DMS79 treated with DMSO at 0.1 percent for 48 hours (cell line): ENCODE measurements at regions not wholly inside any gene's neighbourhood (a gene's known extent, or its start where the extent isn't known, plus 50 kb on each side); places are given as distances from the start of the nearest gene placed in this dataset.

Experiments
- DNase-seq: peaks from one replicate; lab custom pipeline; 2025; lab: John Stamatoyannopoulos, UW

DNA sequence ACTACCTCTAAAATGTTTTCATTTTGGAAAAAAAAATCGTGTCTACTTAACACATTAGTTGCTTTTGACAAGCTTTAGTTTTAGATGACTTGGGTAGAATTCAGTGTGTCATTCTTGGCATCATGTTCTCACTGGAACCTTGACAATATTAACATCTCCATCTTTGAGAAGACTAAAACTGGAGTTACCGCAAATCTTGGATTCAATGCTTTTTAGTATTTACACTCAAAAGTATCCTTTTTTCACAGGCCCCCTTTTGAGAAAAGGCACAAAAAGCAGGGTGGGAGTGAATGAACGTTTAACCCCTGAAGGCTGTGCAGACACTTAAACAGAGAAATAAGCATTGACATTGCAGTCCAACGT lies 549.1 kb downstream of the CSNK1G3 start:
- DNase-seq, result no peak

DNA sequence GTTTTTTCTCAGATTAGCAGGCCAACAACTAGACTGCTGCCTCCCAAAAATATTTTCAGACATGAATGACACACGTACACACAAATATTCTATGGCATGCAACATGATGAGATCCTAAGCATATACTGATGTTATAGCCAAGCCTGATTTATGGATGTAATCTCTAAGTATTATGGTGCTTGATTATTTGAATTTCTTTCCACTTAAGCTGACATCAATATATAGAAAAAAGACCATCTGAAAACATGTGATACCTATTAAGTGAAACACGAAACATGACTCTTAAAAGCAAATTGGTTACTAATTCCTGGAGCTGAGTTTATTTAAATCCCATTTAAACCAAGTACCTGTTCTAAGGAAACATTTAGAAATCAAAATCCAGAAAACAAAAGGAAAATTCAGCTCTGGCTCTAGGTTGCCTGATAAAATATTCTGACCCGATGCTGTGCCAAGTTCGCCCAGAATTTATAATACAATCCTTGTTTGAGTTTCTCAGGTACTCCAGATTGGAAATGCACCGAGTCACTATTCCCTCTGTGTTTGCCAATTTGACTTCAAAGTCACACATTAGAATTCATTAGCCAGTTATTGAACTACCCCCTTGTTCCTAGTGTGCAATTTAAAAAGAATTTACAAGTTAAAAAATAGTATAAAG lies 548.6 kb downstream of the CSNK1G3 start:
- peak; percentile 39 for DNase-seq

DNA sequence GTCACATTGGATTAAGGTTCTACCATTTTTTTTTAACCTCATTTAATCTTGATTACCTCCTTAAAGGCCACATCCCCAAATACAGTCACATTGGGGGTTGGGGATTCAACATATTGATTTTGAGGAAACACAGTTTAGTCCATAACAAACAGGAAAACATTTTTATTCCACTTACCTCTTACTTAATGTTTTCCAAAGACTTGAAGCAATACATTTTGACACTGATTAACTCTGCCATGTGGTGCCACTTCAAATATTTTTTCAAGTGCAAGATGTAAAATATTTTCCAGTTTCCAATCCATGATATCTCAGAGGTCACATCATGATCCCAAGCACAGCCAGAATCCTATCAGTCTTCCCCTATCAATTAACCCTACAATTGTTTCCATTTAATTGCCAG lies 548.0 kb downstream of the CSNK1G3 start:
- no peak for DNase-seq

DNA sequence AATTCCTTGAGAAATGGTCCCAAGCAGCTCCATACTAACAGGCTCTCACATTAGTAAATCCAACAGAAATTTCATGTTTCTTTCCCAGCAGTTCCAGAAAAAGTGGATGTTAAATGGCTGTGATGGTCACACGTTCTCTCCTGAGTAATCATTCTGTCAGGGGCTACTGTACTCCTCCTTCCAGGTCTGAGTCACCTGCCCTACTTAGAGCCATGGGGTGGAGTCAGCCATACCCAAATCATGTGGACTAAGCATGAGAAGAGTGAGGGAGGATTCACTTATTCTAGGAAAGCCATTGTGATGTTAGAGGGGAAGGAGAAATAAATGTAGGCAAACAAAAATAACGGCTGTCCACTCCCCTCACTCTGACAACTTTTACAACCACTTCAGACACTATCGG lies 547.2 kb downstream of the CSNK1G3 start:
- no peak for DNase-seq

DNA sequence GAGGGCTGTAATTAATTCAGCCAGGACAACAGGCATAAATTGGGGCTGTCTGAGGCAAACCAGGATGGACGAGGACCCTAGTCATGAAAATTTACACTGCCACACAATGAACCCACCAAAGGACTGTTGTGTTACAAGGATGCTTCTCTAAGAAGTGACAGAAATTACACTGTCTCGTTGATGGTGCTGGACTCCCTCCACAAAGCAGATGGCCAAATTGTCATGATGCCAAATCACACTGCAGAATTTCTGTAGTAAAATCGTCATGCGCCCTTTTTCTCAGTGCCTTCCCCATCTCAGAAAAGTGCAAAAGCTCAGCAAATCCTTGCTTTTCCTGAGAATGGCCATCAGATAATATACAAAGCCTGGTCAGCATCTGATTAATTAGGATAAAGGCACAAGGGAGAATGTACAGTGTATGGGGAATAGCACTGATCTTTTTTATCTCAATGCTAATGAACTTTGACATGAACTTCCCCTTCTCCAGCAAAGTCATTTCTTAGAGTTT lies 545.8 kb downstream of the CSNK1G3 start:
- DNase-seq, result no peak

DNA sequence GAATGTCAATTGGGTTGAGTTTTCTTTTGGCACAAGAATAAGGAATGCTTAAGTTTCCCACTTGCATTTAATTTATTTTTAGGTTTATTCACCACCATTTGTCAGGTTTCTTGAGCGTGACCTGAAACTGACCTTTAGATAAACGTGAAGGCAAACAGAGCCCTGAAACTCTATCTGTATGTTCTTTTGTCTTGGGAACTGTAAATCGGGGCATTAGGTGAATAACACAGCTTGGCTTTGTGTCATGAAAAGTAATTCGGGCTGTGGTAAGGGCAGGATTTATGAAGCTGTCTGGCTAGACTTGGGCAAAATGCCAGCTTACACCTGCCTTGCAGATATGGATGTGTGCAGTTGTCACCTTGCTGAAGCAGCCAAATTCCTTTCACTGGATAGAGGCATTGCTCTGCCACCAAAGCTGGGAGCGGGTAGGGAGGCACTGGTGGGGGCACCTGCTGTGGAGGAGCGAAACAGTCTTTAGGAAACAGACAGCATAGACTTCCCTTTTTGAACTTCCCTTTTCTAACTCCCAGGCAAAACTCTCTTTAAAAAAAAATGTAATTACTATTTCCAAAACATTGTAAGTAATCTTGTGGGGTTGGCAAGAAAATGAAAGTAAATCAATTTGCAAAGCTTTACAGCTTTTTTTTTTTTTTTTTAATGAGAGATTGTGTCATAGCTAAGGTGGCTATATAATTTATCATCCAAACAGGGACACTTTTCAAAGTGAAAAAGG lies 545.2 kb downstream of the CSNK1G3 start:
- DNase-seq, result peak; percentile 87

DNA sequence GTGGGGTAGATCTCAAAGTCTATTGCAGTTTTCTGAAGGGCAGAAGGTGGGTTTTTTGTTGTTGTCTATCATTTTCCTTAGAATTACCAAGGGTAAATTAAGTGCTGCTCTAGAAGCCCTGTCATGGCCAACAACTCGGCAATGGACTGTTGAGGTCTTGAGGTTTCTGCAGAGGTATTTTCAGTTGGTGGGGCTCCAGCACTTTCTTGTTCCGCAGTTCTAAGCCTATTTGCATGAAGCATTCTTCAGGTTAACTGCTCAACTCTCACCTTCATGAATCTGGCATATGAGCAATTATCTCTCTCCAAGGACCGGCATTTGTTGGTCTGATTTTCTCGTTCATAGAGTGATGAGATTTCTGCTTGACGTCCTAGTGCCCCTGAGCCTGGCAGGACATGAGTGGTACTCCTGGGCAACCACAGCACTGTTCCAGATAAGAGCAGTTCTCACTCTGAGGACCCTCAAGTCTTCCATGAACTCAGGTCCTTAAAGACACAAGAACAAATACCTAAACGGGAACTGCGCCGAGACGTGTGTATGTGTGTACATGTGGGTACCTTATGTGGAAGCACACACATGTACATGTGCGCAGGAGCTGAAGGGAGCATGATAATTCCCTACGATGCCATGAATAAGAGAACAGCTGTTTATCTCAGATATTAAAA lies 544.5 kb downstream of the CSNK1G3 start:
- DNase-seq, result peak; percentile 87

DNA sequence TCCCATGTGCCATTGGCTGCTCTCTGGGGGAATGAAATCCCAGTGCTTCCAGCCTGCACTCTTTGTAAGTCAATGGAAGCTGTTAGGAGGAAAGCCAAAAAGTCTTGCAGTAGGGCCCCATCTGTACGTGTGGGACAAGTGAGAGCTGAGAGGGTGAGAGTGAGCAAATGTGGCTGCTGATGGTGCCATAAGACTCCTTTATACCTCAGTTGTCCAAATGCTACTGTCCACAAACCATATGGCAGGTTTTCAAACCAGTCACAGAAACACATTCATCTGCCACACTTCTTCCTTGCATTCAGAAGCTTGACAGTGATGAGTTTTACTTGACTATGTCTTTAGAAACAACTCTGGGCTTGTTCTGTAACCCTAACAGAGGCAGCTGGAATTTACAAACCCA lies 543.8 kb downstream of the CSNK1G3 start:
- no peak for DNase-seq

DNA sequence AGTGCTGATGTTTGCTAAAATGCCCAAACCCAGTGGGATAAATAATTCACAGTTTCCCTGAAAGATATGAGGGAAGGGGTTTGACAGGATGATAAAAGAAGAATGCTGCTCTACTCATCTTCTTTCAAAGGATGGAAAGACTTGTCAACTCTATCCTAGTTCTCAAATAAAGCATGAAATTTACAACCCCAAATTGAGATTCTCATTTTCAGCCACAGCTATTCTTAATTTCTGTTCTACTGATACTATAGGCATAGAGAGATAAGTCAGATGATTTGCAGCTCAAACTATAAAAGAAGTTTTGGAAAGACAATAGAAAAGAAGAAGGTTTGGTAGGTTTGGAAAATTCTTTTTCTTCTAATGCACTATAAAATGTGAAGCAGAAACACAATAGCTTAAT lies 542.6 kb downstream of the CSNK1G3 start:
- no peak for DNase-seq

DNA sequence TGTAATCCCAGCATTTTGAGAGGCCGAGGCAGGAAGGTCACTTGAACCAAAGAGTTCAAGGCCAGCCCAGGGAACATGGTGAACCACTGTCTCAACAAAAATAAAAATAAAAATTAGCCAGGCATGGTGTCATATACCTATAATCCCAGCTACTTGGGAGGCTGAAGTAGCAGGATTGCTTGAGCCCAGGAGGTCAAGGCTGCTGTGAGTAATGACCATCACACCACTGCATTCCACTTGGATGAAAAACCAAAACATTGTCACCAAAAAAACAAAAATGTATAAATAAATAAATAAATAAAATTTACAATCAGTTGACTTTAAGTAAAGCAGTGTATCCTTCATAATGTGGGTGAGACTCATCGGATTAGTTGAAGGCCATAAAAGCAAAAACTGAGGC lies 541.4 kb downstream of the CSNK1G3 start:
- DNase-seq, result no peak

DNA sequence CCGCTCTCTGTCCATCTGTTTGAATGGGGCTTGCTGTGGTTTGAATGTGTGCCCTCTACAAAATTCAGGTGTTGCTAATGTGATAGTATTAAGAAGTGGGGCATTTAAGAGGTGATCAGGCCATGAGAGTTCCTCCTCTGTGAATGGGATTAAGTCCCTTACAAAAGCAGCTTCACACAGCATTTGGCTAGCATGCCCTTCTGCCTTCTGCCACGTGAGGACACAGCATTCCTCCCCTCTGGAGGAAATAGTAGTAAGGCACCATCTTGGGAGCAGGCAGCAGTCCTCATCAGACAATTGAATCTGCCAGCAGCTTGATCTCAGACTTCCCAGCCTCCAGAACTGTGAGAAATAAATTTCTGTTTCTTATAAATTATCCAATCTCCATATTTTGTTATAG lies 540.2 kb downstream of the CSNK1G3 start:
- no peak for DNase-seq

DNA sequence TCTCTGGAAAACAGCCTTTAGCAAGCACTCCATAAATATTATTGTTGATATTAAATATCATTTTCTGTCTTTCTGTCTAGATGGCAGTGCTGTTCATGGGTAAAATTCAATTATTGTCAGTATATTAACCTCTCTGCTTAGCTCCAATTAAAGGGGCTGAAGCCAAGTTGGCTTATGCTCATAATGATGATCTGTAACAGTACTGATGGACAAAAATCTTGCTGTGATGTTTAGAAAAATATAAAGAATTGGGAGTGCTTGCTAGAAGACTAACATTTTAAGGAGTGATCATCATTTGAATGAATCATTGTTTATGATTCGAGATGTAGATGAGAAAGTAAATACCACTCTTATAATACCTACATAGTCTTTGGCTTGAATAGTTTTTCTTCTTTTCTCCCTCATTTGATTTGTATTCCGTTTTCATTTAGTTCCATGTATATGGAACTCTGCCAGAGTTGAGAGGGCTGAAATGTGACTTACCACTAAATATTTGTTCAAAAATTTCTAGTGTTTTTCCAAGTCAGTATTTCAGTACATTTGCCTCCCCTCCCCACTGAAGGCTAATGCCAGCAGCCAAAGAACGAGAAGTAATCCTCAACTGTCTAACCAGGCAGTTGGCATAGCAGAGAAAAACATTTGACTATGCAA lies 538.3 kb downstream of the CSNK1G3 start:
- DNase-seq, result no peak

DNA sequence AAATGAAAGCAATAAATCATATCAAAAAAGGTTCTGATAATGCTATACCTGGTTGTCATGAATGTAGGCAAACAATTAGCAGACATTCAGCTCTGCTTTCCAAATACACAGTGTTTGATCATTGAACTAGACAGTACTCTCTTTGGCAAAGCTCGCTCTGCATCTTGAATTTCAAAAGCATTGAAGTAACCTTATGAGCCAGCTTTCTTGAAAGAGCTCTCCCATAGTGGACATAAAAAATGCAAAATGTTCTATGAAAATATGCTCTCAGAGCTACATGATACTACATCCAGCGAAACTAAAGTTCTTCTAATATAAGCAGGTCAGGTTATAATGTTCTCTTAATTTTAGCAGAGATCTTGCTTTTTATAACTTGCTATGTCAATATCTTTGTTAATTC lies 533.4 kb downstream of the CSNK1G3 start:
- DNase-seq, result no peak

DNA sequence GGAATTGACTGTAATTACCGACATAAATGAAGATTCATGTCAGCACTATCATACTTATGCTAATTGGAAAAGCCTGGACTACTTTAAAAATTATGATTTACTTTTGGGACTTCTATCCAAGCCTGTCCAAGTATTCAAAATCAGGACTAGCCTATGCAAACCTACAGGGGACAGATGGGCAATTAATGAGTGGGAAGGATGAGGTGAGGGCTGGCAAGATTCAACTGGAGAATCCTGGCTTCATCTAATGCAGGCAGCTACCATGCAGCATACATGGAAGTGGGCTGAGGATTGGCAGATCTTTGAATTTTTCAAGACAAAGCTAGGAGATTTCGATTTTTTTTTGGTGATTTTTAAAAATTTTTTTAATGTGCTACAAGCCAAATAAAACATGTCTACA lies 532.6 kb downstream of the CSNK1G3 start:
- no peak for DNase-seq

DNA sequence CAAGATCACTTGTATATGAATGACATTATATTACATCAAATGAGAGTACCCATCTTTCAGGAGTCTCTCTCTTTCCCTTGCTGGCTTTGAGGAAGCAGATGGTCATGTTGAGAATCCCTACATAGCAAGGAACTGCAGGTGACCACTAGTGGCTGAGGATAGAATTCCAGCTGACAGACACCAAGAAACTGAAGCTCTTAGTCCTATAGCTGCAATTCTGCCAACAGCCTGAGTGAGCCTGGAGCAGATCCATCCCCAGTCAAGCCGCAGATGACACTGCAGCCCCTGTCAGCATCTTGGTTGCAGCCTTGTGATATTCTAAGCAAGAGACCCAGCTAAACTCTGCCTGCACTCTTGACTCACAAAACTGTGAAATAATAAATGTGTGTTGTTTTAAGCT lies 531.5 kb downstream of the CSNK1G3 start:
- no peak for DNase-seq

DNA sequence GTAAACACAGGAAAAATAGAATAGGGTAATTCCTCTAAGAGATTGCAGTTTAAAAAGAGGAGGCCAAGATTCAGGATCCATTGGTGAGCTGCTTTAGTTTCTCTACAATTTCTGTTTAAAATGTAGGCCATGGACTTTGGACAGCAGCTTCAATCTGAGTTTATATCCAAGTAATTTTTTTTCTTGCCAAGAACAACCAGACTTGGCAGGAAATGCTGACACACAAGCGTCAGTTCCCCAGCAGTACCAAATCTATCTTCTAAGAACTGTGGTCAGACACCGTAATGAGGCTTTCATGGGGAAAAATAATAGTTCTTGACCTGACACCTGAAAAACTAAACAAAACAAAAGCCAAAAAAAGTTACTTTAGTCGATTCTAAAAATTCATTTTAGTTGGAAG lies 528.8 kb downstream of the CSNK1G3 start:
- no peak for DNase-seq

DNA sequence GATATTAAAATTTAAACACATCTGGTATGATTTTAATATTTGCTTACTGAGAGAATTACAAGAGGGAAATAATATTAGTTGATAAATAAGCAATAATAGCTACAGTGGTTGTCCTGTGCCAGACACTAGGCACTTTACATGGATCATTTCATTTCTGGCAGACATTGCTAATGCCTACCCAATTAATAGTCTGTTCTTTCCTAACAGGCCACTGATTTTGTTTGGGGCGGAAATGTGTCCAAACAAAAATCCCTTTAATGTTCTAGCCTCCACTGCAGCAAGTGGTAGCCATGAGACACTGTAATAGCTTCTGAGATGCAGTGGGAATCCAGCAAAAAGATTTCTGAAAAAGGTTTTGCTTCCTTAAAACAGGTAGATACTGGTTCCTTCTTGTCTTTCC lies 527.4 kb downstream of the CSNK1G3 start:
- DNase-seq, result peak; percentile 24

DNA sequence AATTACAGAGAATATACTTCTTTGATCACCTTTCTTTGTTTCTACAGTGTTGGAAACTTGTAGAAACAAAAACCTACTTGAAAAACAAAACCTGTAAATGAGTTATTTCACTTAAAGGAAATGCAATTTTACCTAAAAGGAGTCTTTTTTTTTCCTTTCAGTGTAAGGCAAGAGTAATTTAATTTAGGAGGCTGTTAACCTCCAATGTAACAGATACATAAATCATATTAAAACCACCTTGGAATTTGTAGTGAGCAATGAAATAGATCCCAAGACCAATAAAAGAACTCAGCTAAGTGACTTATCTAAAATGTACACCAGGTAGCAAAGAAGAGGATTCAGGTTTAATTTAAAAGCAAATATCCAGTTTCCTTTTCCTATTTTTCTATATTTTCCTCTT lies 524.8 kb downstream of the CSNK1G3 start:
- no peak for DNase-seq

DNA sequence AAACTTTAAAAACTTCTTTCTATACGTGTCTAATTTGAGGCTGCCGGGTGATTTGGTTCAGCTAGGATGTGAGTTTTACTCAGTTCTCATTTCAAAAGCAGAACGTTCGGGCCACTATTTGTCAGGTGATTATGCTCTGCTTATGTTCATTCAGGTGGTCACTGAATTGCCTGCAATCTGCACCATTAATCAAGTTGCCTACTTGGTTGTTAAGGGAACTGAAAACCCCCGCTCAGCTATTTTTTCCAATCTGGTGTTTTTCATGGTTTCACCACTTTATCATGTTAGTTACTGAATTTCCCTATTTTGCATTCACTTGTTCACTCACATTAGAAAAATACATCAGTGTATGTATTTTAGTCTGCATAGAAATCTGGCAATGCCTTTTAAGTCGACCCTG lies 523.0 kb downstream of the CSNK1G3 start:
- DNase-seq, result no peak

DNA sequence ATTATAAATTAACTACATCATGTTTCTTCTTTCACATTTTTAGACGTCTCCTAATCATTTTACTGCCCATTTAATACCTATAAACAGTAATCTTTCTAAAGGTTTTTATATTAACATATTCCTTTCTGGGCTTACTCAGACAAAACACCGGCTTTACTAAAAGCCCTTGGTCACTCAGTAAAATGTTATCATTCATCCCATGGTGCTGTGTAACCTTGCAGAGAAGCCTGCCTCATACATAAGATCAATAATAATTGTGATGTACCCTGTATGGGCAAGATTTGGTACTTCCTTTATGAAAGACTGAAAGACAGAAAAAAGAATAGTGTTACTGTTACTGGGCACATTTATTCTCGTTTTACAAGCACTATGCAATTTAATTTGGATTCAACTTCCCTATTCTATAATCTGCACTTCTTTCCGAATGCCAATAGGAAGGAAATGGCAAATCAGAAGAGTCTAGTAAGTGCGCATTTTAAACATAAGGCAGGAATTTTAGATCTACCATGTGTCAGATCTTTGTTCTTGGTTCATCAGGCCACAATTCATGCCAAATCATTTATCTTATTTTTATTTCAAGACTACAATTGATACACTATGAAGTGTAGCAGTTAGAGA lies 522.2 kb downstream of the CSNK1G3 start:
- DNase-seq, result no peak

DNA sequence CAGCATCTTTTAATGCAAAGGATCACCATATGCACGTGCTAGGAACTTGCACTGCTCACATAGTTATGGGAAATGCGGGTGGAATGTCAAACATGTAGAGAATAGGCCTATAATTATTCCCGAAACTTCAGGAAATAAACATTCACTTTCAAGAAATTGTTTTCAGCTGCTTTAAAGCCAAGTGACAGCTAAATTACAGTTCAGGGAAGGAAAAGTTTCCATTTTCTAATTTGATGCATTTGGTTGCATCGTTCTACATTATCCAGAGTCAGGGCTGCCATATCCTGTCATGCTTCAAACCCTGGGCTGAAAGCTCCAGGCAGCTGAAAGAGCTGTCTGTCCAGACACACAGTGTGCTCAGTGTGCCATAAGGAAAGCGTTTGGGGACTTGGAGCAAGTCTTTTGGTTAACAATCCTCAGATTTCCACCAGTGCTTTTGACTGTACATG lies 518.1 kb downstream of the CSNK1G3 start:
- DNase-seq, result no peak

DNA sequence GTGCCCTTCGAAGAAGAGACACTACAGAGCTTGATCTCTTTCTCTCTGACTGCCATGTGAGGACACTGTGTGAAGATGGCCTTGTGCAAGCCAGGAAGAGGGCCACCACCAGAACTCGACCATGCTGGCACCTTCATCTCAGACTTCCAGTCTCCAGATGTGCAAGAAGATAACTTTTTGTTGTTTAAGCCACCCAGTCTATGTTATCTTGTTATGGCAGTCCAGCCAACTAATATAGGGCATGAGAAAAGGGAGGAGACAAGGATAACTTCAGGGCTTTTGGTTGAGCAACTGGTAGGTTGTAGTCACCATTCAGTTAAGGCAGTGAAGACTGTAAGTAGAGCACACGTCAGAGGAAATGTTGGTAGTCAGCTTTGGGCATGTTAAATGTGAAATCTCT lies 515.5 kb downstream of the CSNK1G3 start:
- DNase-seq, result no peak
